Endothelial cell (in vitro differentiated cells): ENCODE measurements at regions not wholly inside any gene's neighbourhood (a gene's known extent, or its start where the extent isn't known, plus 50 kb on each side); places are given as distances from the start of the nearest gene placed in this dataset.

Experiments
- DNase-seq: peaks from one replicate; pipeline ENCODE4 v3.0.0; 2021; ENCODE audit warnings: low spot score
- H3K27ac Mint-ChIP-seq: one replicate; pipeline ENCODE4 v1.8.0; 2021; ENCODE audit warnings: mixed read lengths, inconsistent platforms; ENCODE audit not compliant: unreplicated experiment
- H3K27me3 Mint-ChIP-seq: one replicate; pipeline ENCODE4 v1.8.0; 2021; ENCODE audit warnings: mild to moderate bottlenecking, moderate library complexity, mixed read lengths, inconsistent platforms; ENCODE audit not compliant: unreplicated experiment
- H3K36me3 Mint-ChIP-seq: one replicate; pipeline ENCODE4 v1.8.0; 2021; ENCODE audit warnings: mild to moderate bottlenecking, low read depth, mixed read lengths, inconsistent platforms; ENCODE audit not compliant: unreplicated experiment
- H3K4me1 Mint-ChIP-seq: one replicate; pipeline ENCODE4 v1.8.0; 2021; ENCODE audit warnings: mild to moderate bottlenecking, mixed read lengths, inconsistent platforms; ENCODE audit not compliant: unreplicated experiment
- H3K4me3 Mint-ChIP-seq: one replicate; pipeline ENCODE4 v1.8.0; 2021; ENCODE audit warnings: mild to moderate bottlenecking, mixed read lengths, inconsistent platforms; ENCODE audit not compliant: unreplicated experiment
- H3K9me3 Mint-ChIP-seq: one replicate; pipeline ENCODE4 v1.8.0; 2021; ENCODE audit warnings: mixed read lengths, inconsistent platforms; ENCODE audit not compliant: unreplicated experiment
- CTCF ChIP-seq: fragments of 200-600 bp; sonication (generic); IDR thresholded peaks from one replicate; pipeline ENCODE4 v1.5.0; 2021; ENCODE audit warnings: antibody characterized with exemption; ENCODE audit not compliant: unreplicated experiment

- Mint-ChIP-seq H3K4me3 (no peak overlapping the region), H3K27me3 (no peaks in the 10 kb centered on the region), H3K9me3 (no peaks in the 10 kb centered on the region), H3K36me3 (no peaks in the 10 kb centered on the region), H3K4me1 (peaks cover 4% of the 10 kb centered on the region), H3K27ac (no peak overlapping the region)
- no peak for DNase-seq
- no peak for TF ChIP-seq CTCF
These were observed 133.1 kb downstream of the MREG start for GRCh38 chr2:215879977-215880940.

- no peaks in the 10 kb centered on the region for H3K36me3 Mint-ChIP-seq
- no peak for TF ChIP-seq CTCF
- H3K9me3 Mint-ChIP-seq = no peaks in the 10 kb centered on the region
- H3K4me1 Mint-ChIP-seq = peaks cover 4% of the 10 kb centered on the region
- DNase-seq = no peak
- no peaks in the 10 kb centered on the region for H3K27me3 Mint-ChIP-seq
- no peak overlapping the region for H3K27ac Mint-ChIP-seq
- H3K4me3 Mint-ChIP-seq = no peak overlapping the region
These were observed 134.0 kb downstream of the MREG start for GRCh38 chr2:215879331-215879730.

GRCh38 chr2:215878476-215879063, 134.8 kb downstream of the MREG start:
- no peak for DNase-seq
- peaks cover 4% of the 10 kb centered on the region for H3K4me1 Mint-ChIP-seq
- H3K4me3 Mint-ChIP-seq = no peak overlapping the region
- no peaks in the 10 kb centered on the region for H3K36me3 Mint-ChIP-seq
- TF ChIP-seq CTCF = no peak
- no peaks in the 10 kb centered on the region for H3K9me3 Mint-ChIP-seq
- no peaks in the 10 kb centered on the region for H3K27me3 Mint-ChIP-seq
- H3K27ac Mint-ChIP-seq = no peak overlapping the region

GRCh38 chr2:215876937-215877238, 136.5 kb downstream of the MREG start:
- no peaks in the 10 kb centered on the region for H3K36me3 Mint-ChIP-seq
- peaks cover 4% of the 10 kb centered on the region for H3K4me1 Mint-ChIP-seq
- no peak overlapping the region for H3K4me3 Mint-ChIP-seq
- no peaks in the 10 kb centered on the region for H3K27me3 Mint-ChIP-seq
- no peak for DNase-seq
- no peak for TF ChIP-seq CTCF
- H3K27ac Mint-ChIP-seq = no peak overlapping the region
- H3K9me3 Mint-ChIP-seq = no peaks in the 10 kb centered on the region
